H9 (cell line): ENCODE measurements at regions not wholly inside any gene's neighbourhood (a gene's known extent, or its start where the extent isn't known, plus 50 kb on each side); places are given as distances from the start of the nearest gene placed in this dataset.

Experiments used
- DNase-seq: peaks from one replicate; pipeline ENCODE4 v3.0.0-alpha.2; 2017
- H2AFZ ChIP-seq: one replicate; pipeline ENCODE4 v1.6.1; 2013; ENCODE audit warnings: mild to moderate bottlenecking, low read length, control low read depth, moderate library complexity
- H2AK5ac ChIP-seq: 2 replicates; pipeline ENCODE4 v1.6.1; 2013; ENCODE audit warnings: low read length, control low read depth, mixed read lengths; ENCODE audit not compliant: insufficient read length
- H2BK120ac ChIP-seq: one replicate; pipeline ENCODE4 v1.6.1; 2013; ENCODE audit warnings: low read depth, mild to moderate bottlenecking, low read length, control low read depth, inconsistent platforms; ENCODE audit not compliant: poor library complexity, severe bottlenecking
- H2BK12ac ChIP-seq: 2 replicates; pipeline ENCODE4 v1.6.1; 2013; ENCODE audit warnings: low read length, control low read depth, mixed read lengths, low read depth; ENCODE audit not compliant: insufficient read length
- H2BK15ac ChIP-seq: 2 replicates; pipeline ENCODE4 v1.6.1; 2013; ENCODE audit warnings: low read depth, low read length, control low read depth
- H2BK20ac ChIP-seq: one replicate; pipeline ENCODE4 v1.6.1; 2013; ENCODE audit warnings: low read depth, mild to moderate bottlenecking, low read length, control low read depth, inconsistent platforms; ENCODE audit not compliant: poor library complexity, severe bottlenecking
- H2BK5ac ChIP-seq: 2 replicates; pipeline ENCODE4 v1.6.1; 2013; ENCODE audit warnings: low read length, control low read depth, mixed read lengths; ENCODE audit not compliant: insufficient read length
- H3K14ac ChIP-seq: 2 replicates; pipeline ENCODE4 v1.6.1; 2013; ENCODE audit warnings: low read length, control low read depth; ENCODE audit not compliant: insufficient read depth
- H3K18ac ChIP-seq: 2 replicates; pipeline ENCODE4 v1.6.1; 2013; ENCODE audit warnings: low read depth, mild to moderate bottlenecking, mixed read lengths, low read length, control low read depth; ENCODE audit not compliant: insufficient read length
- H3K23ac ChIP-seq: 2 replicates; pipeline ENCODE4 v1.6.1; 2013; ENCODE audit warnings: low read length, control low read depth, mixed read lengths, low read depth; ENCODE audit not compliant: insufficient read length
- H3K23me2 ChIP-seq: 2 replicates; pipeline ENCODE4 v1.6.1; 2013; ENCODE audit warnings: low read depth, mild to moderate bottlenecking, mixed read lengths, low read length, control low read depth; ENCODE audit not compliant: insufficient read length, poor library complexity, severe bottlenecking
- H3K27ac ChIP-seq: 2 replicates; pipeline ENCODE4 v1.5.1; 2013; ENCODE audit warnings: low read length, control low read depth, mixed read lengths, low read depth; ENCODE audit not compliant: insufficient read length
- H3K27me3 ChIP-seq: 2 replicates; pipeline ENCODE4 v1.6.1; 2013; ENCODE audit warnings: low read length, control low read depth, inconsistent platforms; ENCODE audit not compliant: insufficient read depth
- H3K4ac ChIP-seq: 2 replicates; pipeline ENCODE4 v1.6.1; 2013; ENCODE audit warnings: low read depth, mild to moderate bottlenecking, control low read depth, inconsistent platforms, low read length, moderate library complexity
- H3K4me1 ChIP-seq: 2 replicates; pipeline ENCODE4 v1.6.1; 2013; ENCODE audit warnings: low read length, control low read depth, inconsistent platforms; ENCODE audit not compliant: insufficient read depth
- H3K4me2 ChIP-seq: 2 replicates; pipeline ENCODE4 v1.6.1; 2013; ENCODE audit warnings: low read length, control low read depth, mixed read lengths; ENCODE audit not compliant: insufficient read length, insufficient read depth
- H3K56ac ChIP-seq: 2 replicates; pipeline ENCODE4 v1.6.1; 2013; ENCODE audit warnings: low read depth, mild to moderate bottlenecking, mixed read lengths, low read length, control low read depth; ENCODE audit not compliant: insufficient read length
- H3K79me1 ChIP-seq: 2 replicates; pipeline ENCODE4 v1.6.1; 2013; ENCODE audit warnings: low read depth, mild to moderate bottlenecking, moderate library complexity, low read length, control low read depth, inconsistent platforms; ENCODE audit not compliant: insufficient read depth, poor library complexity, severe bottlenecking
- H3K79me2 ChIP-seq: 2 replicates; pipeline ENCODE4 v1.6.1; 2013; ENCODE audit warnings: low read length, control low read depth, inconsistent platforms; ENCODE audit not compliant: insufficient read depth
- H3K9ac ChIP-seq: 2 replicates; pipeline ENCODE4 v1.6.1; 2013; ENCODE audit warnings: low read length, control low read depth, mixed read lengths; ENCODE audit not compliant: insufficient read length; ENCODE audit errors: extremely low read depth
- H3K9me3 ChIP-seq: one replicate; pipeline ENCODE4 v1.6.1; 2013; ENCODE audit warnings: low read depth, low read length, inconsistent platforms; ENCODE audit not compliant: control insufficient read depth
- H3T11ph ChIP-seq: one replicate; pipeline ENCODE4 v1.6.1; 2013; ENCODE audit warnings: mild to moderate bottlenecking, low read length, control low read depth, inconsistent platforms
- H4K20me1 ChIP-seq: one replicate; pipeline ENCODE4 v1.6.1; 2013; ENCODE audit not compliant: control insufficient read depth, insufficient read length, insufficient read depth
- H4K5ac ChIP-seq: 2 replicates; pipeline ENCODE4 v1.6.1; 2013; ENCODE audit warnings: low read depth, mild to moderate bottlenecking, mixed read lengths, low read length, control low read depth; ENCODE audit not compliant: insufficient read length
- H4K8ac ChIP-seq: replicated peaks from 2 replicates; pipeline ENCODE4 v1.6.1; 2013; ENCODE audit warnings: low read length, control low read depth, mixed read lengths, low read depth; ENCODE audit not compliant: insufficient read length
- H4K91ac ChIP-seq: 2 replicates; pipeline ENCODE4 v1.6.1; 2013; ENCODE audit warnings: low read depth, mild to moderate bottlenecking, moderate library complexity, mixed read lengths, low read length, control low read depth; ENCODE audit not compliant: insufficient read length
- H3K27ac Mint-ChIP-seq, 3 experiments: 2 replicates in 2 of 3; 3 replicates in 1 of 3; pipeline ENCODE4 v1.8.0; 2020 to 2021; ENCODE audit warnings: mixed read lengths in 3 of 3, mild to moderate bottlenecking in 1 of 3, moderate library complexity in 1 of 3
- H3K27me3 Mint-ChIP-seq: 2 replicates; pipeline ENCODE4 v1.8.0; 2021; ENCODE audit warnings: low read depth, mild to moderate bottlenecking, moderate library complexity, mixed read lengths
- H3K36me3 Mint-ChIP-seq, 3 experiments: 2 replicates in 2 of 3; 3 replicates in 1 of 3; pipeline ENCODE4 v1.8.0; 2020 to 2021; ENCODE audit warnings: low read depth in 3 of 3, mixed read lengths in 3 of 3; ENCODE audit not compliant: insufficient read depth in 1 of 3
- H3K4me1 Mint-ChIP-seq, 2 experiments: 2 replicates each; pipeline ENCODE4 v1.8.0; 2020; ENCODE audit warnings: mixed read lengths in 2 of 2
- H3K4me3 Mint-ChIP-seq, 2 experiments: 2 replicates in 1 of 2; 3 replicates in 1 of 2; pipeline ENCODE4 v1.8.0; 2020 to 2021; ENCODE audit warnings: mild to moderate bottlenecking in 2 of 2, mixed read lengths in 2 of 2, moderate library complexity in 1 of 2
- H3K9me3 Mint-ChIP-seq, 2 experiments: 2 replicates in 1 of 2; 3 replicates in 1 of 2; pipeline ENCODE4 v1.8.0; 2020; ENCODE audit warnings: mild to moderate bottlenecking in 2 of 2, mixed read lengths in 2 of 2, moderate library complexity in 1 of 2
- WGBS: extraction: QIAGEN DNeasy Blood & Tissue Kit; methylation state at CpG from one replicate; pipeline ENCODE4 v1.1.7; 2013; ENCODE audit warnings: missing lambda C conversion rate, low lambda C conversion rate, mixed read lengths; ENCODE audit not compliant: insufficient read length; ENCODE audit errors: extremely low coverage; 5-methylcytosine and 5-hydroxymethylcytosine counted together
- TF ChIP-seq, protein P1 (sequence below): fragments of 200-600 bp; sonication (generic); conservative IDR thresholded peaks from 3 replicates; pipeline ENCODE4 v1.8.0; 2021; ENCODE audit warnings: antibody characterized with exemption, mild to moderate bottlenecking

DNA sequence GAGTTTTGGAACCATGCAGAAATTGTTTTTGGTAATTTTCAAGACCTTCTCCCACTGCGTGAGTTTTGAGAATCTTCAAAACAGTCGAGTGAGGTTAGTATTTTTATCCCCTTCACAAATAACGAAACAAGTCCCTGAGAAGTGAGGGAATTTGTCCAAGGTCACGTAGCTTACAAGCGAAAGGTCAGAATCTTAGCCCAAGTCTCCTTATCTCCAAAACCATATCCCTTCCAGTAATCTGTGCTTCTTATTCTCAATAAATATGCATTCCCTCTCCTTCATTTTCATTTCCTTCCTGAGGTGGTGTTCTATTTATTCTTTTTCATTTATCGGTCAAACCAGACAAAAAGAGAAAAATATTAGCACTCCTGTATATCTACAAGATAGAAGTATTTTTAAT, 163.6 kb downstream of the MREG start:
- WGBS = no CpG with 5 or more reads among the region's 6 CpGs

More for the DNA sequence above, 163.6 kb downstream of the MREG start:
- H2BK15ac ChIP-seq = no peak overlapping the region
- no peak overlapping the region for H2BK120ac ChIP-seq
- H3K18ac ChIP-seq = no peak overlapping the region
- H3K27ac Mint-ChIP-seq = no peak overlapping the region
- no peak overlapping the region for H2AFZ ChIP-seq
- no peak overlapping the region for H3K27ac ChIP-seq
- H2BK5ac ChIP-seq = no peak overlapping the region
- no peak overlapping the region for H4K91ac ChIP-seq
- no peak overlapping the region for H3K4ac ChIP-seq
- H3K36me3 Mint-ChIP-seq = peaks cover 5 to 12% (median 7%) of the 10 kb centered on the region in 3 experiments; a peak in 5 of 7 replicates
- H4K8ac ChIP-seq = no peak overlapping the region
- H3K14ac ChIP-seq = no peak overlapping the region
- H3K56ac ChIP-seq = no peak overlapping the region
- no peak overlapping the region for H2BK12ac ChIP-seq
- no peaks in the 10 kb centered on the region for H3K9me3 ChIP-seq
- no peak for DNase-seq
- no peaks in the 10 kb centered on the region for H3K23me2 ChIP-seq
- no peaks in the 10 kb centered on the region for H4K20me1 ChIP-seq
- H3K79me2 ChIP-seq = no peaks in the 10 kb centered on the region
- H3K4me3 Mint-ChIP-seq = no peak overlapping the region
- no peak overlapping the region for H3K4me2 ChIP-seq
- H3K9ac ChIP-seq = no peak overlapping the region
- H3K9me3 Mint-ChIP-seq = peaks cover 11 to 15% of the 10 kb centered on the region in 2 experiments
- H2BK20ac ChIP-seq = no peak overlapping the region
- H4K5ac ChIP-seq = no peak overlapping the region
- no peaks in the 10 kb centered on the region for H3K4me1 ChIP-seq
- no peaks in the 10 kb centered on the region; the same call in 1 of the 2 replicates for H3K27me3 Mint-ChIP-seq
- no peak overlapping the region for H3T11ph ChIP-seq
- peaks cover 9 to 16% of the 10 kb centered on the region in 2 experiments; a peak in 3 of 4 replicates for H3K4me1 Mint-ChIP-seq
- TF ChIP-seq, protein P1, sequence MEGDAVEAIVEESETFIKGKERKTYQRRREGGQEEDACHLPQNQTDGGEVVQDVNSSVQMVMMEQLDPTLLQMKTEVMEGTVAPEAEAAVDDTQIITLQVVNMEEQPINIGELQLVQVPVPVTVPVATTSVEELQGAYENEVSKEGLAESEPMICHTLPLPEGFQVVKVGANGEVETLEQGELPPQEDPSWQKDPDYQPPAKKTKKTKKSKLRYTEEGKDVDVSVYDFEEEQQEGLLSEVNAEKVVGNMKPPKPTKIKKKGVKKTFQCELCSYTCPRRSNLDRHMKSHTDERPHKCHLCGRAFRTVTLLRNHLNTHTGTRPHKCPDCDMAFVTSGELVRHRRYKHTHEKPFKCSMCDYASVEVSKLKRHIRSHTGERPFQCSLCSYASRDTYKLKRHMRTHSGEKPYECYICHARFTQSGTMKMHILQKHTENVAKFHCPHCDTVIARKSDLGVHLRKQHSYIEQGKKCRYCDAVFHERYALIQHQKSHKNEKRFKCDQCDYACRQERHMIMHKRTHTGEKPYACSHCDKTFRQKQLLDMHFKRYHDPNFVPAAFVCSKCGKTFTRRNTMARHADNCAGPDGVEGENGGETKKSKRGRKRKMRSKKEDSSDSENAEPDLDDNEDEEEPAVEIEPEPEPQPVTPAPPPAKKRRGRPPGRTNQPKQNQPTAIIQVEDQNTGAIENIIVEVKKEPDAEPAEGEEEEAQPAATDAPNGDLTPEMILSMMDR = no peak
- H3K79me1 ChIP-seq = no peaks in the 10 kb centered on the region
- H2AK5ac ChIP-seq = no peak overlapping the region
- no peak overlapping the region for H3K23ac ChIP-seq
- no peaks in the 10 kb centered on the region for H3K27me3 ChIP-seq
